ENCODE measurements at regions not wholly inside any gene's neighbourhood (a gene's known extent, or its start where the extent isn't known, plus 50 kb on each side); places are given as distances from the start of the nearest gene placed in this dataset.
"Not testable (repeated sequence)": the region's sequence is repeated elsewhere in the genome, so short reads cannot be mapped to it uniquely, and the experiment has no call there.

GRCh38 chr12:97797473-97797872 is 334.9 kb downstream of the RMST start:
- no peak for DNase-seq (ENCODE audit: low read depth, low spot score)

GRCh38 chr12:97800561-97800960 is 338.0 kb downstream of the RMST start:
- no peak for DNase-seq (ENCODE audit: low read depth, low spot score)

GRCh38 chr12:97801471-97802059 is 339.0 kb downstream of the RMST start:
- no peak for DNase-seq (ENCODE audit: low read depth, low spot score)

- DNase-seq (ENCODE audit: low read depth, low spot score), result no peak
Measured at GRCh38 chr12:97805146-97805545, 342.5 kb downstream of the RMST start.

- DNase-seq (ENCODE audit: low read depth, low spot score), result no peak
Measured at GRCh38 chr12:97813301-97813700, 350.7 kb downstream of the RMST start.

GRCh38 chr12:97821806-97822205 is 359.2 kb downstream of the RMST start:
- DNase-seq (ENCODE audit: low read depth, low spot score), result no peak

GRCh38 chr12:97835541-97835940 is 372.9 kb downstream of the RMST start:
- no peak for DNase-seq (ENCODE audit: low read depth, low spot score)

GRCh38 chr12:97837401-97837800 is 374.8 kb downstream of the RMST start:
- no peak for DNase-seq (ENCODE audit: low read depth, low spot score)

GRCh38 chr12:97848051-97848450 is 385.4 kb downstream of the RMST start:
- DNase-seq (ENCODE audit: low read depth, low spot score), result no peak

GRCh38 chr12:97854477-97854876 is 391.9 kb downstream of the RMST start:
- DNase-seq (ENCODE audit: low read depth, low spot score), result no peak

GRCh38 chr12:97862072-97862471 is 399.5 kb downstream of the RMST start:
- no peak for DNase-seq (ENCODE audit: low read depth, low spot score)

- no peak for DNase-seq (ENCODE audit: low read depth, low spot score)
Measured at GRCh38 chr12:97875064-97875463, 412.5 kb downstream of the RMST start.

- no peak for DNase-seq (ENCODE audit: low read depth, low spot score)
Measured at GRCh38 chr12:97876780-97877179, 414.2 kb downstream of the RMST start.

- DNase-seq (ENCODE audit: low read depth, low spot score), result no peak
Measured at GRCh38 chr12:97877404-97877803, 414.8 kb downstream of the RMST start.

GRCh38 chr12:97886511-97887176 is 424.0 kb downstream of the RMST start:
- DNase-seq (ENCODE audit: low read depth, low spot score), result no peak

- not testable (repeated sequence) for DNase-seq (ENCODE audit: low read depth, low spot score)
Measured at GRCh38 chr12:97897881-97898280, 435.3 kb downstream of the RMST start.

- DNase-seq (ENCODE audit: low read depth, low spot score), result no peak
Measured at GRCh38 chr12:97899529-97899928, 436.9 kb downstream of the RMST start.

- DNase-seq (ENCODE audit: low read depth, low spot score), result no peak
Measured at GRCh38 chr12:97899956-97900355, 437.4 kb downstream of the RMST start.

GRCh38 chr12:97903356-97903755 is 440.8 kb downstream of the RMST start:
- DNase-seq (ENCODE audit: low read depth, low spot score), result no peak

- no peak for DNase-seq (ENCODE audit: low read depth, low spot score)
Measured at GRCh38 chr12:97907504-97907903, 444.9 kb downstream of the RMST start.

- DNase-seq (ENCODE audit: low read depth, low spot score), result no peak
Measured at GRCh38 chr12:97910559-97910958, 448.0 kb downstream of the RMST start.

- no peak for DNase-seq (ENCODE audit: low read depth, low spot score)
Measured at GRCh38 chr12:97912943-97913342, 450.3 kb downstream of the RMST start.

GRCh38 chr12:97921979-97922722 is 459.5 kb downstream of the RMST start:
- DNase-seq (ENCODE audit: low read depth, low spot score), result no peak

Data from iPS DF 19.7 (cell line).